Panc1 (cell line): ENCODE measurements at regions not wholly inside any gene's neighbourhood (a gene's known extent, or its start where the extent isn't known, plus 50 kb on each side); places are given as distances from the start of the nearest gene placed in this dataset.

Source experiments
- ATAC-seq: fragments of 200-7000 bp; cut with Tn5 transposase; 2 replicates; pipeline ENCODE4 v1.9.1; 2020; ENCODE audit warnings: mild to moderate bottlenecking, moderate library complexity
- BruUV-seq: library from RNA; stranded (reverse); fragments of 400-500 nt; replicated peaks from 2 replicates; lab custom pipeline; 2021; lab: Mats Ljungman, UMichigan
- CTCF ChIA-PET: fragments of 300-600 bp; sonication (Branson Sonifier 250); formaldehyde crosslinking; loops from one replicate; lab custom pipeline; 2022; ENCODE audit warnings: antibody characterized with exemption; lab: Charles Lee
- POLR2A ChIA-PET: fragments of 300-600 bp; sonication (Branson Sonifier 250); formaldehyde crosslinking; loops from one replicate; lab custom pipeline; 2022; ENCODE audit warnings: antibody characterized with exemption; lab: Charles Lee
- DNase-seq: peaks from one replicate; pipeline ENCODE4 v3.0.0-alpha.2; 2010; ENCODE audit warnings: low read depth, low spot score
- H3K27ac ChIP-seq: 2 replicates; pipeline ENCODE4 v1.5.1; 2011; ENCODE audit warnings: mild to moderate bottlenecking, low read length, inconsistent platforms
- H3K27me3 ChIP-seq: fragments of 200-500 bp; sonication (Bioruptor generic); 2 replicates; pipeline ENCODE4 v1.6.0; 2014; ENCODE audit warnings: low read length, inconsistent platforms; ENCODE audit not compliant: control insufficient read depth, insufficient read depth
- H3K36me3 ChIP-seq: fragments of 200-500 bp; sonication (Bioruptor generic); 2 replicates; pipeline ENCODE4 v1.5.1; 2014; ENCODE audit warnings: inconsistent platforms, mild to moderate bottlenecking, low read length, moderate library complexity; ENCODE audit not compliant: control insufficient read depth, insufficient read depth
- H3K4me1 ChIP-seq: 2 replicates; pipeline ENCODE4 v1.5.1; 2011; ENCODE audit warnings: inconsistent platforms, mild to moderate bottlenecking, low read length, moderate library complexity; ENCODE audit not compliant: control insufficient read depth, insufficient read depth
- H3K4me3 ChIP-seq, 2 experiments: 2 replicates each; pipeline ENCODE4 v1.5.1; 2011 to 2012; ENCODE audit warnings: low read depth in 2 of 2, low read length in 2 of 2, mild to moderate bottlenecking in 2 of 2, inconsistent platforms in 1 of 2, moderate library complexity in 1 of 2
- H3K9me3 ChIP-seq: fragments of 200-500 bp; sonication (Bioruptor generic); 2 replicates; pipeline ENCODE4 v1.5.1; 2014; ENCODE audit warnings: low read depth, mild to moderate bottlenecking, inconsistent platforms, low read length, moderate library complexity; ENCODE audit not compliant: control insufficient read depth, insufficient read depth
- POLR2AphosphoS5 ChIP-seq: IDR thresholded peaks from 2 replicates; pipeline ENCODE4 v1.6.1; 2012; ENCODE audit warnings: mild to moderate bottlenecking, low read depth, low read length, moderate library complexity
- SIN3A ChIP-seq: IDR thresholded peaks from 2 replicates; pipeline ENCODE4 v1.6.1; 2012; ENCODE audit warnings: low read depth, mild to moderate bottlenecking, low read length, moderate library complexity, borderline replicate concordance; ENCODE audit not compliant: insufficient read depth
- TCF7L2 ChIP-seq: IDR thresholded peaks from 2 replicates; pipeline ENCODE4 v1.6.1; 2011; ENCODE audit warnings: mild to moderate bottlenecking, low read depth, low read length, inconsistent platforms
- in situ Hi-C: cut with HindIII; loops from 2 replicates; pipeline ENCODE4 v1.10.0; 2016; ENCODE audit warnings: low sequenced_read_pairs, low pct_unique_long_range_greater_than_20kb
- intact Hi-C: fragments of 100-400 bp; cut with micrococcal nuclease; formaldehyde crosslinking; loops from one replicate; pipeline ENCODE4 v1.10.0; 2022; ENCODE audit not compliant: unreplicated experiment
- TF ChIP-seq, protein P1 (sequence below), 2 experiments: IDR thresholded peaks; 2 replicates each; pipeline ENCODE4 v1.6.1; 2011 to 2012; ENCODE audit warnings: low read depth in 2 of 2, control low read depth in 1 of 2, low read length in 1 of 2, mild to moderate bottlenecking in 1 of 2, moderate library complexity in 1 of 2; ENCODE audit not compliant: insufficient read depth in 1 of 2
- TF ChIP-seq, protein P2 (sequence below): fragments of 450-650 bp; IDR thresholded peaks from 2 replicates; pipeline ENCODE4 v1.5.1; 2017; ENCODE audit warnings: mild to moderate bottlenecking

DNA sequence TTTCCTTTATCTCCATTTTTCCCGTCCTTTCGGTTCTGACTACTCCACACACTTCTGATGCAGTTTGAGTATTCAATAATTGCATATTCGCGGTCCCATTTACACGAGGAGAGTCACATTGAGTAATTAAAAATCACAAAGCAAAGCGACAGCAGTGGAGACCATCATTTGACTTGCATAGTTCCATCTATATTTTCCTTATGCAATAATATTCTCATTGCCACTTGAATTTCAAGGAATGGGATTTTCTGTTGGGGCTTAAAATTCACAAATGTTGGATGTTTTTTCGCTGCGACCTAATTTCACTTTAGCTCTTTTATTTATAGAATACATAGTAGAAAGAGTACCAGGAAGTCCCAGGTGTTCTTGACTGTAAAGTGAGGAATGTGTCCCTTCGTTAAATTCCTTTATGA, 186.8 kb downstream of the ZEB2 start:
- Histone ChIP-seq H3K4me1 (peaks cover 12% of the 10 kb centered on the region), H3K4me3 (peak overlapping the region; percentile 76 to 84), H3K27ac (peak overlapping the region; percentile 51), H3K36me3 (no peaks in the 10 kb centered on the region; the same call in 1 of the 2 replicates), H3K9me3 (no peaks in the 10 kb centered on the region), H3K27me3 (no peaks in the 10 kb centered on the region)
- in situ Hi-C loops = no loop called here
- ChIA-PET POLR2A (no interaction called here), CTCF (no interaction called here)
- no peak for TF ChIP-seq POLR2AphosphoS5
- no TSS peak for BruUV-seq
- DNase-seq (no peak), ATAC-seq (no peak)
- intact Hi-C loops = no loop called here

DNA sequence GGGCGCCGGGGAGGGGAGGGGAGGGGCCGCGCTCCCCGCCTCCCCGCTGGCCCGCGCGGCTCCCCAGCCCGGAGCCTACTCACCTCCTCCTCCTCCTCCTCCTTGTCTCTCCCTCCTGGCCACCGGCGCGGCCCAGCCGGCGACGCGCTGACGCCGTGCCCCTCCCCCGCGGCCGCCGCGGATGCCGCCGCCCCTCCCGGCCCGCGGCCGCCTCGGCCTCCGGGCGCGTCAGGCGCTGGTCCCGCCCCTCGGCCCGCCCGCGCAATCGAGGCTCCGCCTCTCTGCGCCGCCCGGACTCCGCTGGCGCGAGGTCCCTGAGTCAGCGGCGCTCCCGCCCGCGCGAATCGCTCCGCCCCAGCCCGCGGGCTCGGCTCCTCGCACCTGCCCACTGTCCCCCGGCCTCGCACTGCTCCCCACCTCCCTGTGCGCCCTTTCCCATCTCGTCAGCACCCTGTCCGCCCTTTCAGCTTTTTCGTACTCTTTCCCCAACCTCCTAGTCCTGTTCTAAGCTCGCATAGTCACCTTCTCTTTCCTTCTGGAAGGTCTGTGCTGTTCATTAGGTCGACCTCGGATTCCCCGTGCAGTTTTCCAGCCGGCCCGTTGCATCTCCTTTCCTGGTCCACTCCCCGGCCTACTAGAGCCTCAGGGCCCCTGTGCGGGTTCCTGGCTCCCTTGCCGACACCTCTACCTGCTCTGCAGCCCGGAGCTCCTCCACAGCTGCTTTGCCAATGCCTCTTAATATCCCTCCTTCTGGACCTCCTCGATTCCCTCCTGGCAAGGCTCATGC, 187.4 kb downstream of the ZEB2 start:
- H3K27ac ChIP-seq = peak overlapping the region; percentile 51
- CTCF ChIA-PET = no interaction called here
- TF ChIP-seq POLR2AphosphoS5 (peak; percentile 52; the same call in 1 of the 2 replicates), SIN3A (peak; percentile 42; the same call in 1 of the 2 replicates)
- TF ChIP-seq, protein P1, sequence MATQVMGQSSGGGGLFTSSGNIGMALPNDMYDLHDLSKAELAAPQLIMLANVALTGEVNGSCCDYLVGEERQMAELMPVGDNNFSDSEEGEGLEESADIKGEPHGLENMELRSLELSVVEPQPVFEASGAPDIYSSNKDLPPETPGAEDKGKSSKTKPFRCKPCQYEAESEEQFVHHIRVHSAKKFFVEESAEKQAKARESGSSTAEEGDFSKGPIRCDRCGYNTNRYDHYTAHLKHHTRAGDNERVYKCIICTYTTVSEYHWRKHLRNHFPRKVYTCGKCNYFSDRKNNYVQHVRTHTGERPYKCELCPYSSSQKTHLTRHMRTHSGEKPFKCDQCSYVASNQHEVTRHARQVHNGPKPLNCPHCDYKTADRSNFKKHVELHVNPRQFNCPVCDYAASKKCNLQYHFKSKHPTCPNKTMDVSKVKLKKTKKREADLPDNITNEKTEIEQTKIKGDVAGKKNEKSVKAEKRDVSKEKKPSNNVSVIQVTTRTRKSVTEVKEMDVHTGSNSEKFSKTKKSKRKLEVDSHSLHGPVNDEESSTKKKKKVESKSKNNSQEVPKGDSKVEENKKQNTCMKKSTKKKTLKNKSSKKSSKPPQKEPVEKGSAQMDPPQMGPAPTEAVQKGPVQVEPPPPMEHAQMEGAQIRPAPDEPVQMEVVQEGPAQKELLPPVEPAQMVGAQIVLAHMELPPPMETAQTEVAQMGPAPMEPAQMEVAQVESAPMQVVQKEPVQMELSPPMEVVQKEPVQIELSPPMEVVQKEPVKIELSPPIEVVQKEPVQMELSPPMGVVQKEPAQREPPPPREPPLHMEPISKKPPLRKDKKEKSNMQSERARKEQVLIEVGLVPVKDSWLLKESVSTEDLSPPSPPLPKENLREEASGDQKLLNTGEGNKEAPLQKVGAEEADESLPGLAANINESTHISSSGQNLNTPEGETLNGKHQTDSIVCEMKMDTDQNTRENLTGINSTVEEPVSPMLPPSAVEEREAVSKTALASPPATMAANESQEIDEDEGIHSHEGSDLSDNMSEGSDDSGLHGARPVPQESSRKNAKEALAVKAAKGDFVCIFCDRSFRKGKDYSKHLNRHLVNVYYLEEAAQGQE (IDR thresholded peaks at IDR 0.05; ENCODE audit: insufficient read depth in 1 of 2, low read depth in 2 of 2, low read length in 1 of 2) = no peak
- in situ Hi-C loops = no loop called here
- DNase-seq (no peak), ATAC-seq (peak; percentile 98)
- intact Hi-C loops = no loop called here
- H3K4me1 ChIP-seq = peaks cover 12% of the 10 kb centered on the region
- no TSS peak for BruUV-seq
- no peaks in the 10 kb centered on the region for H3K9me3 ChIP-seq
- POLR2A ChIA-PET = no interaction called here
- no peaks in the 10 kb centered on the region; the same call in 1 of the 2 replicates for H3K36me3 ChIP-seq
- H3K27me3 ChIP-seq = no peaks in the 10 kb centered on the region
- peak overlapping the region; percentile 76 to 84 for H3K4me3 ChIP-seq

DNA sequence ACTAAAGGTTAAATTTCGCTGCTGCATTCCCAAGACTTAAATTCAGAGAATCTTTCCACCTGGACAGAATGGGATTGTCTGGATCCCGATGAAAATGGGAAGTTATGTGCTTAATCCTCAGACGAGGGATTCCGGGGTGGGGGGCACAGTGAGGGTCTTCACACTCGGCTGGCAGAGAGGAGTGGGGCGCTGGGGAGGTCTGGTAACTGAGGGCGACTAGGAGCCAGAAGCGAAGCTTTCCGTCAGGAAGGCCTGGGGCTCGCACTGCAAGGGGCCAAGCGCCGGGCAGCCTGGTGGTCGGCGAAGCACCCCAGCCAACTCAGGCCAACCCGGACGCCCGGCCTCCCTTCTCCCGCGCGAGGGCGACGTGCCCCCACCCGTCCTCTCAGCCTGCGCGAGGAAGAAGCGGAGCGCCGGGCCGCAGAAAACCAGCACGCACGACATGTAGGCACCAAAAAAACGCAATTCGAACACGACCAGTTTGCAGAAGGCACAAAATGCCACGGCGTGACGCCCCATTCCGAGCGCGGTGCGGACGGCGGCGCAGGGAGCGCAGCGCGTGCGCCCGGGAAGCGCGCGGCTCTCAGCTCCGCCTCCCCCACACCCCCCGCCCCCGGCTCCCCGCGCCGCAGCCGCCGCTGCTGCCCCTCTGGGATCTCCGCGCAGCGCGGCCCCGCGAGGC, 188.1 kb downstream of the ZEB2 start:
- no peaks in the 10 kb centered on the region for H3K9me3 ChIP-seq
- ChIA-PET CTCF (no interaction called here), POLR2A (interaction anchor here (0.5 kb wide), 1 partner anchor 1796 kb away, joined by 5 read pairs; no protein-coding TSS in a partner anchor)
- BruUV-seq = no TSS peak
- H3K27me3 ChIP-seq = no peaks in the 10 kb centered on the region
- no peaks in the 10 kb centered on the region; the same call in 1 of the 2 replicates for H3K36me3 ChIP-seq
- H3K4me1 ChIP-seq = peaks cover 12% of the 10 kb centered on the region
- TF ChIP-seq POLR2AphosphoS5 (peak; percentile 42; the same call in 1 of the 2 replicates), TCF7L2 (no peak), SIN3A (no peak)
- TF ChIP-seq, protein P2, sequence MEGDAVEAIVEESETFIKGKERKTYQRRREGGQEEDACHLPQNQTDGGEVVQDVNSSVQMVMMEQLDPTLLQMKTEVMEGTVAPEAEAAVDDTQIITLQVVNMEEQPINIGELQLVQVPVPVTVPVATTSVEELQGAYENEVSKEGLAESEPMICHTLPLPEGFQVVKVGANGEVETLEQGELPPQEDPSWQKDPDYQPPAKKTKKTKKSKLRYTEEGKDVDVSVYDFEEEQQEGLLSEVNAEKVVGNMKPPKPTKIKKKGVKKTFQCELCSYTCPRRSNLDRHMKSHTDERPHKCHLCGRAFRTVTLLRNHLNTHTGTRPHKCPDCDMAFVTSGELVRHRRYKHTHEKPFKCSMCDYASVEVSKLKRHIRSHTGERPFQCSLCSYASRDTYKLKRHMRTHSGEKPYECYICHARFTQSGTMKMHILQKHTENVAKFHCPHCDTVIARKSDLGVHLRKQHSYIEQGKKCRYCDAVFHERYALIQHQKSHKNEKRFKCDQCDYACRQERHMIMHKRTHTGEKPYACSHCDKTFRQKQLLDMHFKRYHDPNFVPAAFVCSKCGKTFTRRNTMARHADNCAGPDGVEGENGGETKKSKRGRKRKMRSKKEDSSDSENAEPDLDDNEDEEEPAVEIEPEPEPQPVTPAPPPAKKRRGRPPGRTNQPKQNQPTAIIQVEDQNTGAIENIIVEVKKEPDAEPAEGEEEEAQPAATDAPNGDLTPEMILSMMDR = peak; percentile 30
- TF ChIP-seq, protein P1 (IDR thresholded peaks at IDR 0.05; ENCODE audit: insufficient read depth in 1 of 2, low read depth in 2 of 2, low read length in 1 of 2) = no peak
- DNase-seq (no peak), ATAC-seq (peak; percentile 62)
- H3K4me3 ChIP-seq = peak overlapping the region; percentile 76 to 89
- peak overlapping the region; percentile 96 for H3K27ac ChIP-seq
- in situ Hi-C loops (no loop called here), intact Hi-C loops (no loop called here)
